ENCODE measurements at regions not wholly inside any gene's neighbourhood (a gene's known extent, or its start where the extent isn't known, plus 50 kb on each side); places are given as distances from the start of the nearest gene placed in this dataset.

GRCh38 chr20:17816804-17817587 is 117.2 kb downstream of the BANF2 start (continued):
- peak; percentile 39 for TF ChIP-seq ZNF687 (CRISPR knock-in tag; IDR thresholded peaks at IDR 0.05)
- TF ChIP-seq CERS6 (CRISPR knock-in tag; IDR thresholded peaks at IDR 0.05), result no peak
- TF ChIP-seq ZNF850 (CRISPR knock-in tag; conservative IDR thresholded peaks at IDR 0.05), result no peak
- peak; percentile 7; the same call in 1 of the 2 replicates for TF ChIP-seq THAP9 (CRISPR knock-in tag; IDR thresholded peaks at IDR 0.05; ENCODE audit: borderline replicate concordance)
- TF ChIP-seq ZNF501 (CRISPR knock-in tag; IDR thresholded peaks at IDR 0.05), result peak; percentile 34; the same call in 1 of the 2 replicates
- TF ChIP-seq ZFP90 (CRISPR knock-in tag; IDR thresholded peaks at IDR 0.05; ENCODE audit: borderline replicate concordance), result 0 out of 2 replicates have a peak, but pooled peaks have one; percentile 39
- TF ChIP-seq ATF1 (CRISPR knock-in tag; IDR thresholded peaks at IDR 0.05), result no peak
- no peak for TF ChIP-seq TRAFD1 (CRISPR knock-in tag; IDR thresholded peaks at IDR 0.05; ENCODE audit: borderline replicate concordance)
- TF ChIP-seq ZNF556 (CRISPR knock-in tag; IDR thresholded peaks at IDR 0.05; ENCODE audit: borderline replicate concordance), result 0 out of 2 replicates have a peak, but pooled peaks have one; percentile 30
- TF ChIP-seq HNF1B (CRISPR knock-in tag; IDR thresholded peaks at IDR 0.05), result 0 out of 2 replicates have a peak, but pooled peaks have one; percentile 15
- TF ChIP-seq ZEB1 (IDR thresholded peaks at IDR 0.05; ENCODE audit: insufficient replicate concordance, low read depth), result no peak
- TF ChIP-seq ZBTB25 (CRISPR knock-in tag; IDR thresholded peaks at IDR 0.05), result no peak
- TF ChIP-seq ZNF768 (CRISPR knock-in tag; IDR thresholded peaks at IDR 0.05), result 0 out of 2 replicates have a peak, but pooled peaks have one; percentile 26
- TF ChIP-seq FOXO1 (CRISPR knock-in tag; IDR thresholded peaks at IDR 0.05), result 0 out of 2 replicates have a peak, but pooled peaks have one; percentile 13
- no peak for TF ChIP-seq ZNF160 (CRISPR knock-in tag; IDR thresholded peaks at IDR 0.05)

All from HepG2 (cell line).